ENCODE measurements at regions not wholly inside any gene's neighbourhood (a gene's known extent, or its start where the extent isn't known, plus 50 kb on each side); places are given as distances from the start of the nearest gene placed in this dataset.
A peak's percentile ranks its signal among the peaks of the same experiment; 100 is the strongest.
"Not testable (repeated sequence)": the region's sequence is repeated elsewhere in the genome, so short reads cannot be mapped to it uniquely, and the experiment has no call there.

GRCh38 chr2:91497129-91498064, 2805.9 kb downstream of the RPIA start:
- peak; percentile 9 for DNase-seq (ENCODE audit: low read depth)

DNA sequence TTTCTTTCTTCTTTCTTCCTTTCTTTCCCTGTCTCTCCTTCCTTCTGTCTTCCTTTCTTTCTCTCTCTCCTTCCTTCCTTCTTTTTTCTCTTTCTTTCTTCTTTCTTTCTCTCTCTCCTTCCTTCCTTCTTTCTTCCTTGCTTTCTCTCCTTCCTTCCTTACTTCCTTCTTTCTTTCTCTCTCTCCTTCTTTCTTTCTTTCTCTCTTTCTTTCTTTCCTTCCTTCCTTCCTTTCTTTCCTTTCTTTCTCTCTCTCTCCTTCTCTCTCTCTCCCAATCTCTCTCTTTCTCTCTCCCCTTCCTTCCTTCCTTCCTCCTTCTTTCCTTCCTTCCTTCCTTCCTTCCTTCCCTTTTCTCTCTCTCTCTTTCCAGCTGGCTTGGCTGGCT, 2806.6 kb downstream of the RPIA start:
- DNase-seq (ENCODE audit: low read depth), result not testable (repeated sequence)

GRCh38 chr2:91498513-91499250, 2807.2 kb downstream of the RPIA start:
- peak; percentile 15 for DNase-seq (ENCODE audit: low read depth)

GRCh38 chr2:91499431-91500050, 2808.1 kb downstream of the RPIA start:
- DNase-seq (ENCODE audit: low read depth), result peak; percentile 46

DNA sequence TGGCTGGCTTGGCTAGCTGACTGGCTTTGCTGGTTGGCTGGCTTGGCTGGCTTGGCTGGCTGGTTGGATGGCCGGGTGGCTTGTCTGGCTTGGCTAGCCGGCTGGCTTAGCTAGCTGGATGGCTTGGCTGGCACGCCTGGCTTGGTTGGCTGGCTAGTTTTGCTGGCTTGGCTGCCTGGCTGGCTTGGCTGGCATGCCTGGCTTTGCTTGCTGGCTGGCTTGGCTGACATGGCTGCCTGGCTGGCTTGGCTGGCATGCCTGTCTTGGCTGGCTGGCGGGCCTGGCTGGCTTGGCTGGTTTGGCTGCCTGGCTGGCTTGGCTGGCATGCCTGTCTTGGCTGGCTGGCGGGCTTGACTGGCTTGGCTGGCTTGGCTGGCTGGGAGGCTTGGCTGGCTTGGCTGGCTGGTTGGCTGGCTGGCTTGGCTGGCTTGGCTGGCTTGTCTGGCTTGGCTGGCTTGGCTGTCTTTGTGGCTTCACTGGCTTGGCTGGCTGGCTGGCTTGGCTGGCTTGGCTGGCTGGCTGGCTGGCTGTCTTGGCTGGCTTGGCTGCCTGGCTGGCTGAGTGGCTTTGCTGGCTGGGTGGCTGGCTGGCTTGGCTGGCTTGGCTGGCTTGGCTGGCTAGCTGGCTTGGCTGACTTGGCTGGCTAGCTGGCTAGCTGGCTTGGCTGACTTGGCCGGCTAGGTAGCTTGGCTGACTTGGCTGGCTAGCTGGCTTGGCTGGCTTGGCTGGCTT, 2808.9 kb downstream of the RPIA start:
- not testable (repeated sequence) for DNase-seq (ENCODE audit: low read depth)

GRCh38 chr2:91500978-91501310, 2809.5 kb downstream of the RPIA start:
- DNase-seq (ENCODE audit: low read depth), result not testable (repeated sequence)

GRCh38 chr2:91501481-91502080, 2810.1 kb downstream of the RPIA start:
- DNase-seq (ENCODE audit: low read depth), result not testable (repeated sequence)

DNA sequence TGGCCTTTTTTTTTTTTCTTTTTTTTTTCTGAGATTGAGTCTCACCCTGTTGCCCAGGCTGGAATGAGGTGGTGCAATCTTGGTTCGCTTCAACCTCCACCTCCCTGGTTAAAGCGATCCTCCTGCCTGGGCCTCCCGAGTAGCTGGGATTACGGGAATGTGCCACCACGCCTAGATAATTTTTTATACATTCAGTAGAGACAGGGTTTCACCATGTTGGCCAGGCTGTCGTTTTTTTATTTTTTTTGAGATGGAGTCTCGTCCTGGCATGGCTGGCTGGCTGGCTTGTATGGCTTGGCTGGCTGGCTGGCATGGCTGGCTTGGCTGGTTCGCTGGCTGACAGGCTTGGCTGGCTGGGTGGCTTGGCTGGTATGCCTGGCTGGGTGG, 2812.1 kb downstream of the RPIA start:
- DNase-seq (ENCODE audit: low read depth), result not testable (repeated sequence)

- DNase-seq (ENCODE audit: low read depth), result not testable (repeated sequence)
These were observed 2812.7 kb downstream of the RPIA start for GRCh38 chr2:91503959-91504741.

- DNase-seq (ENCODE audit: low read depth), result not testable (repeated sequence)
These were observed 2817.3 kb downstream of the RPIA start for GRCh38 chr2:91508816-91509215.

- DNase-seq (ENCODE audit: low read depth), result not testable (repeated sequence)
These were observed 2817.8 kb downstream of the RPIA start for GRCh38 chr2:91509276-91509675.

GRCh38 chr2:91511166-91511565, 2819.7 kb downstream of the RPIA start:
- not testable (repeated sequence) for DNase-seq (ENCODE audit: low read depth)

GRCh38 chr2:91515966-91516365, 2824.5 kb downstream of the RPIA start:
- not testable (repeated sequence) for DNase-seq (ENCODE audit: low read depth)

GRCh38 chr2:91516669-91517068, 2825.2 kb downstream of the RPIA start:
- not testable (repeated sequence) for DNase-seq (ENCODE audit: low read depth)

DNA sequence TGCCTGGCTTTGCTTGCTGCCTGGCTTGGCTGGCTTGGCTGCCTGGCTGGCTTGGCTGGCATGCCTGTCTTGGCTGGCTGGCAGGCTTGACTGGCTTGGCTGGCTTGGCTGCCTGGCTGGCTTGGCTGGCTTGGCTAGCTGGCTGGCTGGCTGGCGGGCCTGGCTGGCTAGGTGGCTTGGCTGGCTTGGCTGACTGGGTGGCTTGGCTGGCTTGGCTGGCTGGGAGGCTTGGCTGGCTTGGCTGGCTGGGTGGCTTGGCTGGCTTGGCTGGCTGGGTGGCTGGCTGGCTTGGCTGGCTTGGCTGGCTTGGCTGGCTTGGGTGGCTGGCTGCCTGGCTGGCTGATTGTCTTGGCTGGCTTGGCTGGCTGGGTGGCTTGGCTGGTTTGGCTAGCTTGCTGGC, 2826.4 kb downstream of the RPIA start:
- not testable (repeated sequence) for DNase-seq (ENCODE audit: low read depth)

DNA sequence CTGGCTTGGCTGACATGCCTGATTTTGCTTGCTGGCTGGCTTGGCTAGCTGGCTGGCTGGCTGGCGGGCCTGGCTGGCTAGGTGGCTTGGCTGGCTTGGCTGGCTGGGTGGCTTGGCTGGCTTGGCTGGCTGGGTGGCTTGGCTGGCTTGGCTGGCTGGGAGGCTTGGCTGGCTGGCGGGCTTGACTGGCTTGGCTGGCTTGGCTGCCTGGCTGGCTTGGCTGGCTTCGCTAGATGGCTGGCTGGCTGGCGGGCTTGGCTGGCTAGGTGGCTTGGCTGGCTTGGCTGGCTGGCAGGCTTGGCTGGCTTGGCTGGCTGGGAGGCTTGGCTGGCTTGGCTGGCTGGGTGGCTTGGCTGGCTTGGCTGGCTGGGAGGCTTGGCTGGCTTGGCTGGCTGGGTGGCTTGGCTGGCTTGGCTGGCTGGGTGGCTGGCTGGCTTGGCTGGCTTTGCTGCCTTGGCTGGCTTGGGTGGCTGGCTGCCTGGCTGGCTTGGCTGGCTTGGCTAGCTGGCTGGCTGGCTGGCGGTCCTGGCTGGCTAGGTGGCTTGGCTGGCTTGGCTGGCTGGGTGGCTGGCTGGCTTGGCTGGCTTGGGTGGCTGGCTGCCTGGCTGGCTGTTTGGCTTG, 2827.0 kb downstream of the RPIA start:
- DNase-seq (ENCODE audit: low read depth), result not testable (repeated sequence)

DNA sequence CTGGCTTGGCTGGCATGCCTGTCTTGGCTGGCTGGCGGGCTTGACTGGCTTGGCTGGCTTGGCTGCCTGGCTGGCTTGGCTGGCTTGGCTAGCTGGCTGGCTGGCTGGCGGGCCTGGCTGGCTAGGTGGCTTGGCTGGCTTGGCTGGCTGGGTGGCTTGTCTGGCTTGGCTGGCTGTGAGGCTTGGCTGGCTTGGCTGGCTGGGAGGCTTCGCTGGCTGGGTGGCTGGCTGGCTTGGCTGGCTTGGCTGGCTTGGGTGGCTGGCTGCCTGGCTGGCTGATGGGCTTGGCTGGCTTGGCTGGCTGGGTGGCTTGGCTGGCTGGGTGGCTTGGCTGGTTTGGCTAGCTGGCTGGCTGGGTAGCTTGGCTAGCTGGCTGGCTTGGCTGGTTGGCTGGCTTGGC, 2827.9 kb downstream of the RPIA start:
- not testable (repeated sequence) for DNase-seq (ENCODE audit: low read depth)

DNA sequence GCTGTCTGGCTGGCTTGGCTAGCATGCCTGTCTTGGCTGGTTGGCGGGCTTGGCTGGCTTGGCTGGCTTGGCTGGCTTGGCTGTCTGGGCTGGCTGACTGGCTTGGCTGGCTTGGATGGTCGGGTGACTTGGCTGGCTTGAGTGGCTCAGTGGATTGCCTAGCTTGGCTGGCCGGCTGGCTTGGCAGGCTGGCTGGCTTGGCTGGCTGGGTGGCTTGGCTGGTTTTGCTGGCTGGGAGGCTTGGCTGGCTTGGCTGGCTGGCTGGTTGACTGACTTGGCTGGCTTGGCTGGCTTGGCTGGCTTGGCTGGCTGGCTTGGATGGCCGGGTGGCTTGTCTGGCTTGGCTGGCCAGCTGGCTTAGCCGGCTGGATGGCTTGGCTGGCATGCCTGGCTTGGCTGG, 2828.4 kb downstream of the RPIA start:
- DNase-seq (ENCODE audit: low read depth), result not testable (repeated sequence)

- not testable (repeated sequence) for DNase-seq (ENCODE audit: low read depth)
These were observed 2829.1 kb downstream of the RPIA start for GRCh38 chr2:91520523-91520922.

DNA sequence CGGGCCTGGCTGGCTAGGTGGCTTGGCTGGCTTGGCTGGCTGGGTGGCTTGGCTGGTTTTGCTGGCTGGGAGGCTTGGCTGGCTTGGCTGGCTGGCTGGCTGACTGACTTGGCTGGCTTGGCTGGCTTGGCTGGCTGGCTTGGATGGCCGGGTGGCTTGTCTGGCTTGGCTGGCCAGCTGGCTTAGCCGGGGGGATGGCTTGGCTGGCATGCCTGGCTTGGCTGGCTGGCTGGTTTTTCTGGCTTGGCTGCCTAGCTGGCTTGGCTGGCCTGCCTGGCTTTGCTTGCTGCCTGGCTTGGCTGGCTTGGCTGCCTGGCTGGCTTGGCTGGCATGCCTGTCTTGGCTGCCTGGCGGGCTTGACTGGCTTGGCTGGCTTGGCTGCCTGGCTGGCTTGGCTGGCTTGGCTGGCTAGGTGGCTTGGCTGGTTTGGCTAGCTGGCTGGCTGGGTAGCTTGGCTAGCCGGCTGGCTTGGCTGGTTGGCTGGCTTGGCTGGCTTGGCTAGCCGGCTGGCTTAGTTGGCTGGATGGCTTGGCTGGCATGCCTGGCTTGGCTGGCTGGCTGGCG, 2829.6 kb downstream of the RPIA start:
- not testable (repeated sequence) for DNase-seq (ENCODE audit: low read depth)

Measured in Daoy (cell line).